ENCODE measurements at regions not wholly inside any gene's neighbourhood (a gene's known extent, or its start where the extent isn't known, plus 50 kb on each side); places are given as distances from the start of the nearest gene placed in this dataset.

DNA sequence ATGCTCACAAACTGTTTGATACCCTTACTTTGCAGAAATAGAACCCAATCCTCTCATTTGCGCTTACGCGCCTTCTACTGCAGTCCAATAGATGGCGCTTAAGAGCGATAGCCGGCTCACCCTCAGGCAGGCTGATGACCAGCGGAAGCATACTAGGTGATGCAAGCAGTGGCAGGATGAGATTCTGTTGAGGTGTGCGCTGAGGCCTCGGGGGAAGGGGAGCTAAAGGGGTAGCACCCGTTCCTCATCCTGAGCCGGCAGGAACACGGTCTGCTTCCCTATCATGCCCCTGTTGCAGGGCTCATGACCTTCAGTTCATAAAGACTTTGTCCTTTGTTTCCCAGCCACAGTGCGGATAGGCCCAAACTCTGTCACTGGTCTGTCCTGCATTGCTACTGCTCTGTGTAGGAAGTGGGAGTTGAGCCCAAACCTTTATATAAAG lies 628.9 kb downstream of the TLL1 start (continued):
- TF ChIP-seq, protein P1, sequence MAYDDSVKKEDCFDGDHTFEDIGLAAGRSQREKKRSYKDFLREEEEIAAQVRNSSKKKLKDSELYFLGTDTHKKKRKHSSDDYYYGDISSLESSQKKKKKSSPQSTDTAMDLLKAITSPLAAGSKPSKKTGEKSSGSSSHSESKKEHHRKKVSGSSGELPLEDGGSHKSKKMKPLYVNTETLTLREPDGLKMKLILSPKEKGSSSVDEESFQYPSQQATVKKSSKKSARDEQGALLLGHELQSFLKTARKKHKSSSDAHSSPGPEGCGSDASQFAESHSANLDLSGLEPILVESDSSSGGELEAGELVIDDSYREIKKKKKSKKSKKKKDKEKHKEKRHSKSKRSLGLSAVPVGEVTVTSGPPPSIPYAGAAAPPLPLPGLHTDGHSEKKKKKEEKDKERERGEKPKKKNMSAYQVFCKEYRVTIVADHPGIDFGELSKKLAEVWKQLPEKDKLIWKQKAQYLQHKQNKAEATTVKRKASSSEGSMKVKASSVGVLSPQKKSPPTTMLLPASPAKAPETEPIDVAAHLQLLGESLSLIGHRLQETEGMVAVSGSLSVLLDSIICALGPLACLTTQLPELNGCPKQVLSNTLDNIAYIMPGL (CRISPR knock-in tag; IDR thresholded peaks at IDR 0.05; ENCODE audit: borderline replicate concordance in 1 of 2, low read depth in 1 of 2): peak in 1 of 2 experiments; percentile 47; a peak in 1 of 4 replicates
- TF ChIP-seq, protein P2, sequence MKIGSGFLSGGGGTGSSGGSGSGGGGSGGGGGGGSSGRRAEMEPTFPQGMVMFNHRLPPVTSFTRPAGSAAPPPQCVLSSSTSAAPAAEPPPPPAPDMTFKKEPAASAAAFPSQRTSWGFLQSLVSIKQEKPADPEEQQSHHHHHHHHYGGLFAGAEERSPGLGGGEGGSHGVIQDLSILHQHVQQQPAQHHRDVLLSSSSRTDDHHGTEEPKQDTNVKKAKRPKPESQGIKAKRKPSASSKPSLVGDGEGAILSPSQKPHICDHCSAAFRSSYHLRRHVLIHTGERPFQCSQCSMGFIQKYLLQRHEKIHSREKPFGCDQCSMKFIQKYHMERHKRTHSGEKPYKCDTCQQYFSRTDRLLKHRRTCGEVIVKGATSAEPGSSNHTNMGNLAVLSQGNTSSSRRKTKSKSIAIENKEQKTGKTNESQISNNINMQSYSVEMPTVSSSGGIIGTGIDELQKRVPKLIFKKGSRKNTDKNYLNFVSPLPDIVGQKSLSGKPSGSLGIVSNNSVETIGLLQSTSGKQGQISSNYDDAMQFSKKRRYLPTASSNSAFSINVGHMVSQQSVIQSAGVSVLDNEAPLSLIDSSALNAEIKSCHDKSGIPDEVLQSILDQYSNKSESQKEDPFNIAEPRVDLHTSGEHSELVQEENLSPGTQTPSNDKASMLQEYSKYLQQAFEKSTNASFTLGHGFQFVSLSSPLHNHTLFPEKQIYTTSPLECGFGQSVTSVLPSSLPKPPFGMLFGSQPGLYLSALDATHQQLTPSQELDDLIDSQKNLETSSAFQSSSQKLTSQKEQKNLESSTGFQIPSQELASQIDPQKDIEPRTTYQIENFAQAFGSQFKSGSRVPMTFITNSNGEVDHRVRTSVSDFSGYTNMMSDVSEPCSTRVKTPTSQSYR (CRISPR knock-in tag; IDR thresholded peaks at IDR 0.05; ENCODE audit: borderline replicate concordance): no peak
- TF ChIP-seq, protein P3, sequence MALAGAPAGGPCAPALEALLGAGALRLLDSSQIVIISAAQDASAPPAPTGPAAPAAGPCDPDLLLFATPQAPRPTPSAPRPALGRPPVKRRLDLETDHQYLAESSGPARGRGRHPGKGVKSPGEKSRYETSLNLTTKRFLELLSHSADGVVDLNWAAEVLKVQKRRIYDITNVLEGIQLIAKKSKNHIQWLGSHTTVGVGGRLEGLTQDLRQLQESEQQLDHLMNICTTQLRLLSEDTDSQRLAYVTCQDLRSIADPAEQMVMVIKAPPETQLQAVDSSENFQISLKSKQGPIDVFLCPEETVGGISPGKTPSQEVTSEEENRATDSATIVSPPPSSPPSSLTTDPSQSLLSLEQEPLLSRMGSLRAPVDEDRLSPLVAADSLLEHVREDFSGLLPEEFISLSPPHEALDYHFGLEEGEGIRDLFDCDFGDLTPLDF (CRISPR knock-in tag; IDR thresholded peaks at IDR 0.05): no peak
- TF ChIP-seq, protein P4, sequence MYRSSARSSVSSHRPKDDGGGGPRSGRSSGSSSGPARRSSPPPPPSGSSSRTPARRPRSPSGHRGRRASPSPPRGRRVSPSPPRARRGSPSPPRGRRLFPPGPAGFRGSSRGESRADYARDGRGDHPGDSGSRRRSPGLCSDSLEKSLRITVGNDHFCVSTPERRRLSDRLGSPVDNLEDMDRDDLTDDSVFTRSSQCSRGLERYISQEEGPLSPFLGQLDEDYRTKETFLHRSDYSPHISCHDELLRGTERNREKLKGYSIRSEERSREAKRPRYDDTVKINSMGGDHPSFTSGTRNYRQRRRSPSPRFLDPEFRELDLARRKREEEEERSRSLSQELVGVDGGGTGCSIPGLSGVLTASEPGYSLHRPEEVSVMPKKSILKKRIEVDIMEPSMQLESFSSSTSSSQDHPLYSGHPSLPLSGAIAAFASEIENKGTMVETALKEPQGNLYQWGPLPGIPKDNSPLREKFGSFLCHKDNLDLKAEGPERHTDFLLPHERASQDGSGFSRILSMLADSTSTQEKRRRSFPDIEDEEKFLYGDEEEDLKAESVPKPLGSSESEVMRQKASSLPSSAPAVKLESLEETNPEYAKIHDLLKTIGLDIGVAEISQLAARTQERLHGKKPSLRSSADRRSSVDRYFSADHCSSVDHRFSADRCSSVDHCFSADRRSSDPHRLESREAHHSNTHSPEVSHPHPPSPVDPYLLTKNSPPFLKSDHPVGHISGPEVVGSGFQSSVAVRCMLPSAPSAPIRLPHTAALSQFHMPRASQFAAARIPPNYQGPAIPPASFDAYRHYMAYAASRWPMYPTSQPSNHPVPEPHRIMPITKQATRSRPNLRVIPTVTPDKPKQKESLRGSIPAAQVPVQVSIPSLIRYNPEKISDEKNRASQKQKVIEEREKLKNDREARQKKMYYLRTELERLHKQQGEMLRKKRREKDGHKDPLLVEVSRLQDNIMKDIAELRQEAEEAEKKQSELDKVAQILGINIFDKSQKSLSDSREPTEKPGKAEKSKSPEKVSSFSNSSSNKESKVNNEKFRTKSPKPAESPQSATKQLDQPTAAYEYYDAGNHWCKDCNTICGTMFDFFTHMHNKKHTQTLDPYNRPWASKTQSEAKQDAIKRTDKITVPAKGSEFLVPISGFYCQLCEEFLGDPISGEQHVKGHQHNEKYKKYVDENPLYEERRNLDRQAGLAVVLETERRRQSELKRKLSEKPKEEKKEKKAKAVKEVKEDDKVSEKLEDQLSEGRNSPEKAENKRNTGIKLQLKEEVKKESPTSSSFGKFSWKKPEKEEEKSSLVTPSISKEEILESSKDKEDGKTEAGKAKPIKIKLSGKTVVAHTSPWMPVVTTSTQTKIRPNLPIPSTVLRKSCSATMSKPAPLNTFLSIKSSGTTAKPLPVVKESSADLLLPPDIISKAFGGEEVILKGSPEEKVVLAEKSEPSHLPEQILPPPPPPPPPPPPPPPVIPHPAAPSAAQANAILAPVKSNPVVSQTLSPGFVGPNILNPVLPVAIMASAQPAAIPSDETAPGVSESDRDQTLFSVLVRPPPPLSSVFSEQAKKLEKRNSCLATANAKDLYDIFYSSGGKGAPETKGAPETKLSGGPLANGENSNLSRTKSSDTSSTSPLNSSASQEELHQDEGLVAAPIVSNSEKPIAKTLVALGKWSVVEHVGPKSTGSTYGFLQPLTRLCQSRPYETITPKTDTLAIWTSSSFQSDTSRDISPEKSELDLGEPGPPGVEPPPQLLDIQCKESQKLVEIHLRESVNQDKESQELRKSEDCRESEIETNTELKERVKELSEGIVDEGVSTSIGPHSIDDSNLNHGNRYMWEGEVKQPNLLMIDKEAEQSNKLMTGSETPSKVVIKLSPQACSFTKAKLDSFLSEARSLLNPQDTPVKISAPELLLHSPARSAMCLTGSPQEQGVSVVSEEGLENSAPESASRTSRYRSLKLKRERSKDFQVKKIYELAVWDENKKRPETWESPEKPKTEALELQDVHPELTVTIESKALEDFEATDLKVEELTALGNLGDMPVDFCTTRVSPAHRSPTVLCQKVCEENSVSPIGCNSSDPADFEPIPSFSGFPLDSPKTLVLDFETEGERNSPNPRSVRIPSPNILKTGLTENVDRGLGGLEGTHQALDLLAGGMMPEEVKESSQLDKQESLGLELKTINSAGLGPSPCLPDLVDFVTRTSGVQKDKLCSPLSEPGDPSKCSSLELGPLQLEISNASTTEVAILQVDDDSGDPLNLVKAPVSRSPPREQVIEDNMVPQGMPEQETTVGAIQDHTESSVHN (CRISPR knock-in tag; IDR thresholded peaks at IDR 0.05): no peak
- TF ChIP-seq ZNF7 (CRISPR knock-in tag; IDR thresholded peaks at IDR 0.05): no peak
- no peak for TF ChIP-seq ZFP36L1 (CRISPR knock-in tag; IDR thresholded peaks at IDR 0.05)
- peak; percentile 41 for TF ChIP-seq STAG1 (CRISPR knock-in tag; IDR thresholded peaks at IDR 0.05)
- no peak for TF ChIP-seq SP4 (CRISPR knock-in tag; IDR thresholded peaks at IDR 0.05)
- TF ChIP-seq, protein P5, sequence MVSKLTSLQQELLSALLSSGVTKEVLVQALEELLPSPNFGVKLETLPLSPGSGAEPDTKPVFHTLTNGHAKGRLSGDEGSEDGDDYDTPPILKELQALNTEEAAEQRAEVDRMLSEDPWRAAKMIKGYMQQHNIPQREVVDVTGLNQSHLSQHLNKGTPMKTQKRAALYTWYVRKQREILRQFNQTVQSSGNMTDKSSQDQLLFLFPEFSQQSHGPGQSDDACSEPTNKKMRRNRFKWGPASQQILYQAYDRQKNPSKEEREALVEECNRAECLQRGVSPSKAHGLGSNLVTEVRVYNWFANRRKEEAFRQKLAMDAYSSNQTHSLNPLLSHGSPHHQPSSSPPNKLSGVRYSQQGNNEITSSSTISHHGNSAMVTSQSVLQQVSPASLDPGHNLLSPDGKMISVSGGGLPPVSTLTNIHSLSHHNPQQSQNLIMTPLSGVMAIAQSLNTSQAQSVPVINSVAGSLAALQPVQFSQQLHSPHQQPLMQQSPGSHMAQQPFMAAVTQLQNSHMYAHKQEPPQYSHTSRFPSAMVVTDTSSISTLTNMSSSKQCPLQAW (CRISPR knock-in tag; IDR thresholded peaks at IDR 0.05): no peak
